OCI-LY7 (cell line): ENCODE measurements at regions not wholly inside any gene's neighbourhood (a gene's known extent, or its start where the extent isn't known, plus 50 kb on each side); places are given as distances from the start of the nearest gene placed in this dataset.

Source experiments
- BruUV-seq: library from RNA; stranded (reverse); fragments of 400-500 nt; replicated peaks from 2 replicates; lab custom pipeline; 2021; lab: Mats Ljungman, UMichigan
- CTCF ChIA-PET: fragments of 300-600 bp; sonication (Branson Sonifier 250); formaldehyde crosslinking; loops from one replicate; lab custom pipeline; 2022; ENCODE audit warnings: antibody characterized with exemption; ENCODE audit not compliant: unreplicated experiment; lab: Charles Lee
- POLR2A ChIA-PET: fragments of 300-600 bp; sonication (Branson Sonifier 250); formaldehyde crosslinking; loops from one replicate; lab custom pipeline; 2022; ENCODE audit warnings: antibody characterized with exemption; lab: Charles Lee
- DNase-seq: peaks from one replicate; pipeline ENCODE4 v3.0.0-alpha.2; 2015; ENCODE audit warnings: low spot score
- H2AFZ ChIP-seq: fragments of 200-600 bp; sonication (generic), shearing (Covaris generic); 2 replicates; pipeline ENCODE4 v1.6.1; 2014; ENCODE audit warnings: mild to moderate bottlenecking, antibody characterized with exemption, low read length, moderate library complexity
- H3K27ac ChIP-seq: fragments of 200-600 bp; sonication (generic); 2 replicates; pipeline ENCODE4 v1.5.1; 2014; ENCODE audit warnings: mixed run types, low read depth, mild to moderate bottlenecking, moderate library complexity, low read length, inconsistent platforms; ENCODE audit not compliant: poor library complexity, severe bottlenecking
- H3K36me3 ChIP-seq: fragments of 200-600 bp; sonication (generic); 2 replicates; pipeline ENCODE4 v1.6.1; 2014; ENCODE audit warnings: mild to moderate bottlenecking, antibody characterized with exemption, low read length, moderate library complexity, mixed read lengths; ENCODE audit not compliant: insufficient read depth
- H3K4me1 ChIP-seq: fragments of 200-600 bp; sonication (generic); 2 replicates; pipeline ENCODE4 v1.5.1; 2014; ENCODE audit warnings: mild to moderate bottlenecking, low read length; ENCODE audit not compliant: insufficient read depth, poor library complexity, severe bottlenecking
- H3K4me2 ChIP-seq: fragments of 200-600 bp; sonication (generic); 2 replicates; pipeline ENCODE4 v1.6.1; 2014; ENCODE audit warnings: mild to moderate bottlenecking, low read length
- H3K4me3 ChIP-seq: fragments of 200-600 bp; sonication (generic); 2 replicates; pipeline ENCODE4 v1.5.1; 2014; ENCODE audit warnings: mild to moderate bottlenecking, low read depth, low read length; ENCODE audit not compliant: poor library complexity, severe bottlenecking
- H3K79me2 ChIP-seq: fragments of 200-600 bp; sonication (generic); 2 replicates; pipeline ENCODE4 v1.6.1; 2016; ENCODE audit warnings: low read depth, mild to moderate bottlenecking, low read length, moderate library complexity, mixed read lengths; ENCODE audit not compliant: insufficient read depth
- H3K9me2 ChIP-seq: fragments of 200-600 bp; sonication (generic); 2 replicates; pipeline ENCODE4 v1.6.1; 2016; ENCODE audit warnings: mild to moderate bottlenecking, low read length, mixed read lengths; ENCODE audit not compliant: insufficient read depth
- H3K9me3 ChIP-seq: fragments of 200-600 bp; sonication (generic); 2 replicates; pipeline ENCODE4 v1.6.1; 2014; ENCODE audit warnings: mild to moderate bottlenecking, mixed run types, low read length, mixed read lengths
- H4K20me1 ChIP-seq: fragments of 200-600 bp; sonication (generic); 2 replicates; pipeline ENCODE4 v1.6.1; 2014; ENCODE audit warnings: mild to moderate bottlenecking, antibody characterized with exemption, low read length, moderate library complexity, mixed read lengths; ENCODE audit not compliant: insufficient read depth
- CTCF ChIP-seq: fragments of 200-600 bp; sonication (generic); conservative IDR thresholded peaks from 2 replicates; pipeline ENCODE4 v1.5.1; 2014; ENCODE audit warnings: mild to moderate bottlenecking, antibody characterized with exemption, low read length, moderate library complexity, mixed read lengths
- EZH2phosphoT487 ChIP-seq: fragments of 200-600 bp; sonication (generic); IDR thresholded peaks from 2 replicates; pipeline ENCODE4 v1.6.1; 2018; ENCODE audit warnings: low read depth, borderline replicate concordance, mild to moderate bottlenecking, mixed run types, antibody characterized with exemption, low read length, moderate library complexity, mixed read lengths
- intact Hi-C: fragments of 100-400 bp; cut with micrococcal nuclease; formaldehyde crosslinking; loops from one replicate; pipeline ENCODE4 v1.10.0; 2022; ENCODE audit not compliant: unreplicated experiment

- intact Hi-C loops = no loop called here
- no peaks in the 10 kb centered on the region for H4K20me1 ChIP-seq
- H3K4me1 ChIP-seq = no peaks in the 10 kb centered on the region
- no peaks in the 10 kb centered on the region for H3K9me2 ChIP-seq
- TF ChIP-seq CTCF (no peak), EZH2phosphoT487 (no peak)
- DNase-seq = no peak
- no peak overlapping the region for H3K27ac ChIP-seq
- no peak overlapping the region for H3K4me3 ChIP-seq
- no peak overlapping the region for H2AFZ ChIP-seq
- no peaks in the 10 kb centered on the region for H3K36me3 ChIP-seq
- H3K79me2 ChIP-seq = no peaks in the 10 kb centered on the region
- no peak overlapping the region for H3K4me2 ChIP-seq
- POLR2A ChIA-PET = no interaction called here
- no TSS peak for BruUV-seq
- no peaks in the 10 kb centered on the region for H3K9me3 ChIP-seq
- CTCF ChIA-PET = no interaction called here
Observed at GRCh38 chr3:117447419-117447818, 737.8 kb downstream of the TUSC7 start.

GRCh38 chr3:117450026-117450425 lies 740.4 kb downstream of the TUSC7 start:
- Histone ChIP-seq H3K4me1 (no peaks in the 10 kb centered on the region), H3K9me2 (no peaks in the 10 kb centered on the region), H3K27ac (no peak overlapping the region), H2AFZ (no peak overlapping the region), H3K79me2 (no peaks in the 10 kb centered on the region), H3K36me3 (no peaks in the 10 kb centered on the region), H3K4me3 (no peak overlapping the region), H4K20me1 (no peaks in the 10 kb centered on the region), H3K9me3 (no peaks in the 10 kb centered on the region), H3K4me2 (no peak overlapping the region)
- intact Hi-C loops = no loop called here
- no peak for DNase-seq
- BruUV-seq = no TSS peak
- ChIA-PET POLR2A (interaction anchor here (1.1 to 1.5 kb wide), 4 partner anchors 9 to 17 kb away, joined by 3 to 5 read pairs (median 4); no protein-coding TSS in a partner anchor), CTCF (no interaction called here)
- TF ChIP-seq EZH2phosphoT487 (no peak), CTCF (no peak)

GRCh38 chr3:117454254-117454653 lies 744.7 kb downstream of the TUSC7 start:
- Histone ChIP-seq H3K79me2 (no peaks in the 10 kb centered on the region), H3K27ac (no peak overlapping the region), H4K20me1 (no peaks in the 10 kb centered on the region), H3K4me2 (no peak overlapping the region), H3K4me3 (no peak overlapping the region), H3K4me1 (no peaks in the 10 kb centered on the region), H3K9me2 (no peaks in the 10 kb centered on the region), H2AFZ (no peak overlapping the region), H3K36me3 (no peaks in the 10 kb centered on the region), H3K9me3 (no peaks in the 10 kb centered on the region)
- TF ChIP-seq EZH2phosphoT487 (no peak), CTCF (no peak)
- DNase-seq = no peak
- POLR2A ChIA-PET = interaction anchor here (0.6 to 1.1 kb wide), 2 partner anchors 17 to 20 kb away, joined by 3 read pairs; no protein-coding TSS in a partner anchor
- no TSS peak for BruUV-seq
- CTCF ChIA-PET = no interaction called here
- intact Hi-C loops = no loop called here
